ENCODE measurements at regions not wholly inside any gene's neighbourhood (a gene's known extent, or its start where the extent isn't known, plus 50 kb on each side); places are given as distances from the start of the nearest gene placed in this dataset.

GRCh38 chr6:144644776-144645175 is 359.6 kb downstream of the UTRN start:
- no peak for TF ChIP-seq CTCF (IDR thresholded peaks at IDR 0.05; ENCODE audit: low read depth, low read length, poor library complexity, severe bottlenecking)
- TF ChIP-seq EZH2phosphoT487 (IDR thresholded peaks at IDR 0.05; ENCODE audit: borderline replicate concordance, low read length): no peak
